SKM-1 (cell line): ENCODE measurements at regions not wholly inside any gene's neighbourhood (a gene's known extent, or its start where the extent isn't known, plus 50 kb on each side); places are given as distances from the start of the nearest gene placed in this dataset.
"Not testable (repeated sequence)": the region's sequence is repeated elsewhere in the genome, so short reads cannot be mapped to it uniquely, and the experiment has no call there.

Experiments used
- DNase-seq: peaks from one replicate; lab custom pipeline; 2025; ENCODE audit not compliant: unreplicated experiment; lab: John Stamatoyannopoulos, UW

DNA sequence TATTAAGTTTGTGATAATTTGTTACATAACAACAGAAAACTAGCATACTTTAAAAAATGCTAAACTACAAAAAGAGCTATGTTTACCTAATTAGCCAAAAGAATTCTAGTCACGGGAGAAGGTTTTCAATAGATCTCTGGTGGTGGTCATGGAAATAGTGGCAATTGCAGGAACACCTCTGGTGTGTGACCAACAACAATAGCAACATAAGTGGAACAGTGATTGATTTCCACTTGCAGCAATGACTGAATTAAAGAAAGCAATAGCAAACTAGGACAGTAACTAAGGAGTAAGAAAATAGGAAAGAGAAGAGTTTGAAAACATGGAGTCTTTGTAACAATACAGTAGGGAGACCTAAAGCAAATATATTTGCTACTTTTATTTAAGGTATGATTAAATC lies 171.3 kb upstream of the ADGRL4 start:
- no peak for DNase-seq

DNA sequence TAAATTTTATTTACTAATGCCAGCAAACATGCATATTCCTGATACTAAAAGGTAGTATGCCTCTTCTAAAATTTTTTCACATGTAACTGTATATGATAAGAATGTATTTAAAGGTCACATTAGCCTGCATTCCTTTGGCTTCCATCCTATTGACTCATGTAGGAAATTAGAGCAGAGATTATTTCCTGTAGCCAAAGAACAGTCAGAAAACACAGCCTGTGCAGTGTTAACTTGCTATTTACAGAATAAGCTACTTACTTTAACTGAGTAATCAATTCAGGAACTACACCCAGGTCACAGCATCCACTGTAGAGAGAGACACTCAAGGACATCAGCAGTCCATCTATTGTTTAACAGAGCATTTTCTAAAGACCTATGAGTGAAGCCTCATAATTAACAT lies 154.5 kb upstream of the ADGRL4 start:
- DNase-seq: no peak

DNA sequence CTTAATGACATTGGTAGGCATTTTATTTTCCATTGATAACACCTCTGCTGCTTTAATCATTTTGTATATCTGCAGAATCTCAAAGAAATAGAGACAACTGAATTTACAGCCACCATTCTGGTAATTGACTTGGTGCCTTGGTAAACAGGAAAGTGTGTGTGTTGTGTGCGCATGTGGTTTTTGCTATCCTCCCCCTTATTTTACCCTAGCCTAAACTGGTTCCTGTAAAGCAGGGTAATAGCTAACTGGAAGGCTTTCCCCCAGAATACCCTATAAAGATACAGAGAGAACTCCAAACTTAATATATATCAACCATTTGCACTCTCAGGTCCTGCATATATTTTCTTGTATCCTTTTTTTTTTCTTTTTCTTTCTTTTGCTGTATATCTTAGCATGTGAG lies 149.5 kb upstream of the ADGRL4 start:
- DNase-seq: no peak

DNA sequence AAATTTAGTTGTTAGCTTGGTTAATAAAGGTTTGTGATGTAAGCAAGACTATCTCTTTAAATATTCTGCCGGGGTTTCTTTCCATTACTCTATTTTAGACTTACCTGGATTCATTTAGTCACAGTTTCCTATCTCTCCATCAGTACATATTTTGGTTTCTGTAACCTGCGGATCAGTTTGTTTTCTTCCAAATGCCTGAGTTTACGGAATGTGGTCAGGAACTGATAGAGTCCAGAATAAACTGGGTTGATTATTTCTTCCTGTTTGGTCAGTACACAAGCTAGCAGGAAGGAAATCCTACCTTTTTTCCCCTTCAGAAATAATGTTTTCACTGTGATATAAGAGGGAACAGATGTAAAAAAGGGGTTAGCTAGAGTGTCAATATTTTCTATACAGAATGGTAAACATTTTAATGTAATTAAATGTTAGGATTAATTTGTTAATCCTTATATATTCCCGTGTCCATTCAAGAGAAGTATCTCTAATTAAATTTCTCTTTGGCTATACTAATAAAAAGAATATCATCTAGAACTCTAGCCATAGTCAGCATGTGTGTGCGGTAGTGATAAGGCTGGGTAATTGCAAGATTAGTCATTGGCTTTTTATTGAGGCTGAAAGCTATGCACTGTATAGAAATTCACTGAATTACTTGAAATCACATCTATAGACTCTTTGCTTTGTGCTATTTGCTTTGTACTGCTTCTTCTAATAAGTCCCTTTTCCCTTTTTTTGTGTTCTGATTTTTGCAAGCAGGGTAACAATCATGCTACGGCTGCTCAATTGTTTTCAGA lies 144.7 kb upstream of the ADGRL4 start:
- DNase-seq: no peak

DNA sequence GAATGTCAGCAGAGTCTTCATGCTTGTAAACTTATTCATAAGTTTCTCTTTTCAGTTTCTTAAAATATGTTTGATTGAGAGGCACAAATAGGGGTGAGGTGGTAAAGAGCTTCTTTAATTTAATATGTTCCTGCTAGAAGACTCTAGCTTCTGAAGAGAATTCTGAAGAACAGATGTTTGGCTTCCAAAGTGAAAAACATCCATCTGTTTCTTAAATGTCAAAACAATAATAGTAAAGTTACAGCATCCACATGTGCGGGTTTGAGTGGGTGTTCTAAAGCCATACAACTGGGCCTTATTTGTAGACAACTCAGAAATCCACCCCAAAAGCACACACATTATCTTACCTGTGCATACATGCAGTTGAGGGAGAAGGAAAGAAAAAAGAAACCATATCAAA lies 144.0 kb upstream of the ADGRL4 start:
- DNase-seq: no peak

DNA sequence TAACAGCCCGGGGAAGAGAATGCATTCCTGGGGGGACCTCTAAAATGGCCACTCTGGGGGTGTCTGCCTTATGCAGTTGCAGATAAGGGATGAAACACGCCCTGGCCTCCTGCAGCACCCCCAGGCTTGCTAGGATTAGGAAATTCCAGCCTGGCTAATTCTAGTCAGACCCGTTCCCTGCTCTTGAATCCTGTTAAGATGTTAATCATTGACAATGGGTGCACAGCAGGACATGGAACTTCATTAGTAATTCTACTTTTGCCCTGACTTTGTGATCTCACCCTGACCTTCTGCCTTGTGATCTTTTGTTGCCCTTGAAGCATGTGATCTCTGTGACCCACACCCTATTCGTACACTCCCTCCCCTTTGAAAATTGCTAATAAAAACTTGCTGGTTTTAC lies 131.7 kb upstream of the ADGRL4 start:
- DNase-seq: not testable (repeated sequence)

DNA sequence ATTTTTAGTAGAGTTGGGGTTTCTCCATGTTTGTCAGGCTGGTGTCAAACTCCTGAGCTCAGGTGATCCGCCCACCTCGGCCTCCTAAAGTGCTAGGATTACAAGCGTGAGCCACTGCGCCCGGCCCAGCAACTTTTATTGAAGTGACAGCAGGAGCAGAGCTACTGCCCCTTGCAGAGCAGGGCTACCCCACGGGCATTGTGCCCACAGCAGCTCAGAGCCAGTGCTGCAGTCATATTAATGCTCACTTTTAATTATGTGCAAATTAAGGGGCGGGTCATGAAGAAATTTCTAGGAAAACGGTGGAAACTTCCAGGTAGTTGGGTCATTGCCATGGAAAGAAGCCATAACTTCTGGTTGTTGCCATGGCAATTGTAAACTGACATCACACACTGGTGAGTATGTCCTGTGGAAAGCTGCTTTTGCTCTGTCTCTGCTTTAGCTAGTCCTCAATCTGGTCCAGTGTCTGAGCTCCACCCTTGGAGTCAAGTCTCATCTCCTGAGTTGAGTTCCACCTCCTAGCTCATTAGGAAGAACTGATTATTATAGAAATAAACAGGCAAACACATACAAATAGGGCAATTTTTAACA lies 127.3 kb upstream of the ADGRL4 start:
- DNase-seq: no peak

DNA sequence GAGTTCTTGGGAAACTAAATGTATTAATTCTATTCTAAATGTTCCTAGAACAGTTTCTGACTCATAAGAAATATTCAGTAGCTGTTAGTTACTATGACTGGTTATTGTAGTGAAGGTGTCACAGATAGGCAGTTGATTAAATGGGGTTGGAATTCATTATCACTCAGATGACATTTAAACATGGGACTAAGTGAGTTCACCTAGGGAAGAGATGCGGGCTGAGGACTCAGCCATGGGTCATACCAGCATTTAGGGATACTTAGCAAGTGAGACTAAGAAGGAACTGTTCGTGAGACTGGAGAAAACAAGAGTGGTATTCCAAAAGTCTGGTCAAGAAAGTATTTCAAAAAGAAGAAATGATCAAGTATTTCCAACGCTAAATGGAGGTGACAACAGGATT lies 125.1 kb upstream of the ADGRL4 start:
- no peak for DNase-seq

DNA sequence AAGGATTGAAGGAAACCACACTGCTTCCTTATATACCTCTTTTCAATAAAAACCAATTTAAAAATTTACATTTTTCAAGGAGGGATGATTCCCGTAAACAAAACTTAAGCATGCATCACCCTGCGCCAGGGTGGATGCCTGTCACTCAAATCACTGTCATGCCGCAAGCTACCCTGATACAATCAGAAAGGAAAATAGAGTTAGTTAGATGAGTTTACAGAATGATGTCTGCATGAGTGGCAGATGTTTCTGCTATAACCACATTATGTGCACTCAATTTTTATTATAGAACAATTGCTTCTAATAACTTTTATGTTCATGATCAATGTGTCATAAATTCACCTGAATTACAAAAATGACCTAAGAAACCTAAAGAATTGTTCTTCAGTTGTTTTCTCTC lies 123.4 kb upstream of the ADGRL4 start:
- DNase-seq: no peak

DNA sequence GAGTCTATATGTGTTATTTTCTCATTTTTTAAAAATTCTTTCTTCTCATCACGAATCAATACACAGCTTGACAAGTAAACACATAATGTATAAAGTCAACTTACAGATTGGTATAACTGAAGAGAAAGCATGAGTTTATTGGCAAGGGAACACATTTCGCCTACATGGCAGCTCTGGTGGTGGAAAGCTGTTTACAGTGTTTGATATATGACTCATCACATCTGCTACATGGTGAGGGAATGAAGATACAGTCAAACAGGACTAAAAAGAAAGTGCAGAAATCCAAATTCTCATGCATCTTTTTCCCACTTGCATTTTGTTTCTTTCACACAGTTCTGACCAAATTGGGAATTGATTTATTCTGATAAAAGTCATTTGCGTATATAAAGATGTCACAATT lies 122.2 kb upstream of the ADGRL4 start:
- DNase-seq: no peak

DNA sequence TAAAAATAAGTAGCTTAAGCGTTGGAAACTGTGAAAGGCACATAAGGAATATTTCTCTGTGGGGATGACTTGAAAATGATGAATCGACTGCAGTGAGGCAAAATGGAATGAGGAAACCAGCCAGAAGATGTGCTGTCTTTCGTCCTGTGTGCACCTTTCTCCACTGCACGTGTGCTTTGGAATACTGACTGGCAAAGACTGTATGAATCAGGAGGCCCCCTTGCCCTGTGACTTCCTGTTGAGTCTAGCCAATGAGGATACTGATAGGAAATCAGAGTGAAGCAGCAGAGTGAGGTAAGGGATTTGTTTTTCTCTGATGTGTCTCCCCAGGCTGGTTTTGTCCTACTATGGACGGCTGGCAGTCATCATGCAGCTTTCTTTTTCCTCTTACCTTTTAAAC lies 118.2 kb upstream of the ADGRL4 start:
- no peak for DNase-seq

DNA sequence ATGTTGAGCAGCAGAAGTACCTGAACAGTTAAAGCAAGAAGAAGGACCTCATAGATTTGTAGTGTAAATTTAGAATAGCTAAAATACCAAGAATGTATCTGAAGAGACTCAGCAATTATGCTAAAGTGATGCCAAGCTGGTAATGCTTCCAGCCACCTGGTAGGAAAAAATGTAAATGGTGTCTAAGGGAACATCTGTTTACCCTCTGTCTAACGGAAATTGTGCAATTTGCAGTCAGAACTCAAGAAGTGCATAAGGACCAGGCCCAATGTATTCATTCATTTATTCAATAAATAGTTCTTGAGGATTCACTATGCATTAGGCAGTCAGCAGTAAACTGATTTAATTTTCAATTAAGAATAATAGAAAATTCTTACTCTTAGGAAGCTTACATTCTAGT lies 116.0 kb upstream of the ADGRL4 start:
- DNase-seq: no peak

DNA sequence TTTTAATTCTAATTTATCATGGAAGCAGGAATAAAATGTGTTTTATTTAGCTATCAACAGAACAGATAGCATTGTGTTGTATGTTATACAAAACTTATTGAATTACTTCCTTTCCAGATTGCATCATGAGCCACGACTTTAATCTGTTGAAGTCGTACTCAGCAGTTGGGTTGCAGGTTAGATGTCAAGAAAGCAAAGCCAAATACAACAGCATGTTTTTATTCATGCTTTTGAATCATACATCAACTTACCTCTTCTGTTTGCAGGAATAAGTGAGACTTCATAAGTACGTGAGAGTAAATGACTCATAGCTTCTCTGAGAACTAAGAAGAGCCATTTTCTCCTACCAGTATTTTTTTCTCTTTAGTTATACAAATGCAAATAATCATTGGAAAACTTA lies 110.8 kb upstream of the ADGRL4 start:
- no peak for DNase-seq

DNA sequence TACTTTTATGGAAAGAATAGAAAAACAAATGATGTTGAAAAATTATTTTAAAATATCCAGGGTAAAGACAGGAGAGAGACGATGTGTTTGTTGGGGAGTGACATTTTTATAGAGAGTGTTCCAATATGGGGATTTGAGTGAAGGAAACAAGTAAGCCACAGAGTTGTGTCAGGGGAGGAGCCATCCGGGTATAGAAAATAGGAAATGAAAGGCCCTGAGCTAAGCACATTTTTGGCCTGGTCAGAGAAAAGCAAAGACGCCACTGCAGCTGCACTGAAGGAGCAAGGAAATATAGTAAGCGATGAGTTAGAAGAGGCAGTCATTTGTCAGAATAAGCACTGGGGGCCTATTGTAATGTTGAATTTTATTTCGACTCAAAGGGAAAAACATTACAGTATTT lies 107.3 kb upstream of the ADGRL4 start:
- no peak for DNase-seq

DNA sequence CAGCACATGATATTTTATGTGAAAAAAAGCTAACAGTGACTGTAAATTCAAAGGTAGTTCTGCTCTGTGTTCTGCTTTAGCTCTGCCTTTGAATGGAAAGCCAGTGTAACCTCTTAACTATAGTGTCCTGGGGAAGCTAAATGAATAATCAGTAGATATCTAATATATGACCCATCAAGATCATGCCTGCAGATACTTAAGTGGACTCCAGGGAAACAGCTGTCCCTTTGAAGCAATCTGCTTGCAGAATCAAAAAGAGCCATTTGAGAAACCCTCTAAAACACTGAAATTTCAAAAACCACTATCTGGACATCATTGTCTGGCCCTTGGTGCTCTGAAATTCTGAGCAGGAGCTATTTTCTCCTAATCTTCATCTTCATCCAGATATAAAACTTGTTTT lies 104.2 kb upstream of the ADGRL4 start:
- no peak for DNase-seq

DNA sequence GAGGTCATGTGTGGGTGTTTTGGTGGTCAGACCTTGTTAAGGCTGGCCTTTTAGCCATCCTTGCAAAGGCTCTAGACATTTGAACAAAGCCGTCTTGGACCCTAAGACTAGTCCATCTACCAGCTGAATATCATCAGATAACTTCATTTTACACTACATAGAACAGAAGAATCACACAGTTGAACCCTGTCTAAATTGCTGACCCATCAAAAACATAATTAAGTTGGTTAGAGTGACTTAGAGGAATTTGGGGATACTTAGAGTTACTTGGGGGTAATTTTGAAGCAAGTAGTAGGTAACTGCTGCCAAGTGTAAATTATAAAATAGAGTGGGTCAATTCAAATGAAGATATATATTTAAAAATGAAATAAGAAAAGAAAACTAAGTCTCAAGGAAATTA lies 102.9 kb upstream of the ADGRL4 start:
- DNase-seq: no peak

DNA sequence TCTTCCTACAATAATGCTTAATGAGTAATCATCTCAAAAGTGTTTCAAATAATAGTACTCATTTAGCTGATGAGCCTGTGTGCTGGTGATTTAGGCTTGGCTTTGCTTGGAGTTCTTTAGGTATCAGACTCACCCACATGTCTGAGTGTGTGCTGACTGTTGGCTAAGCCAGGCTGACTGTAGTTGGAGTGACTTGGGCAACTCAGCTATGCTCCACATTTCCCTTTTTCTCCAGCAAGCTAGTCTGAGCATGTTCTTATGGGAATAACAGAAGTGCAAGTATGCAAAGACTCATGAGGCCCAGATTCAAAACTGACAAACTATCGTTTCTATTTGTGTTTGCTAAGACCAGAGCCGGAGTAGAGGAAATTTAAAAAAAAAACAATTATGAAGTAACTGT lies 99.0 kb upstream of the ADGRL4 start:
- DNase-seq: no peak

DNA sequence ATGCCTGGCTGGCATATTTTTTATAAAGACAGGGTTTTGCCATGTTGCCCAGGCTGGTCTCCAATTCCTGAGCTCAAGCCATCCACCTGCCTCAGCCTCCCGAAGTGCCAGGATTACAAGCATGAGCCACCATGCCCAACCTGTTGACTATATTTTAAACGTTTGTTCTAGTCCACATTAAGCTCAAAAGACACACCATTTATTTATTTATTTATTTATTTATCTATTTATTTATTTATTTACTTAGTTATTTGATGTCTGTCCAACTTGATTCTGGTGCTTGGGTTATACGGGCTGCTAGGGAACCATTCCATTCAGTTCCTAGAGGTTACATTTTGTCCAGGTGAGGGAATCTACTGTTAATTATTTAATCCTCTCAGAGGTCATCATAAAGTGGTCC lies 98.1 kb upstream of the ADGRL4 start:
- no peak for DNase-seq

DNA sequence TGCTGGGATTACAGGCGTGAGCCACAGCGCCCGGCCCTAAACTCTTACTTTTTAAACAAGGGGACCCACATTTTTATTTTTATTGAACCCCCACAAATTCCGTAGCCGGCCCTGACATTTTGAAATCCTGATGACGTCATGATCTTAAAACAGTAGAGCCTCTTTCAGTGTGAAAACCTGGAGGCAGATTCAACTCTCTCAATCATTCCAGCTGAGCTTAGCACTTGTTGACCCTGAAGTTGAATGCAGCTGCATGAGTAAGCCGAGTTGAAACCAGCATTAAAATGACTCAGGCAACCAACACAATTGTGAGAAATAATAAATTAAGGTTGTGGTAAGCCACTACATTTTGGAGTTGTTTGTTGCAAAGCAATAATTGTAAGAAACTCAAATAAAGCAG lies 93.9 kb upstream of the ADGRL4 start:
- no peak for DNase-seq

DNA sequence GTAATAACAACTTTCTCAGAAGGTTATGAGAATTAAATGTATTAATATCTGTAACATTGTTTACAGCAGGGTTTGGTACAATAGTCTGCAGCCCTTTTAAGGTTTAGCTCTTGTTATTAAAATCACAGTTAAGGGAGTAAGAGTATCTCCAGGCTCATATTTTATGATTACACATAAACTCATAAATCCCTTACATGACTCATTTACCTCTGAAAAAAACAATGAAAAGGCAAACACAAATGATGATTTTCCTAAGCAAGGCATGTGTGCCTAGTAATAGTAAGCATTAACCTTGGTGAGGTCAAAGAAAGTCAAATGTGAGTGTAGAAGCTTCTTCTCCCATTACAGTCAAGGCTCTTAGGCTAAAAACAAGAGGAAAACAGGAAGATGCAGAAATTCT lies 84.5 kb upstream of the ADGRL4 start:
- no peak for DNase-seq

DNA sequence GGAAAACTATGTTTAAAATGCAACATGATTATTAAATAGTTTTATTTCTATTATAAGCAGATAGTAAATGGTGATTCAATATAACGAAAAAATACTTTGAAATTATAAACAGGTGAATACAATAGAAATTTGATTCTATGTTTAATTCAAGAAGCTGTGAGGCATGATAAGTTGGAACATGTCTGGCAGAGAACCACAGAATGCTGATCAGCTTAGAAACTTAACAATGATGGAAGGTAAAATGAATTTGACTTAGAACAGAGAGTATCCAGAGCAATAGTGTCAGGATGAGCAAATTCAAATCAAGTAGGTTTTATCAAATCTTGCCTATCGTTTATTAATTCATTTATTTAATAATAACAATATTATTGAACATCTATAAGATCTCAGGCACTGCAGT lies 83.4 kb upstream of the ADGRL4 start:
- no peak for DNase-seq

DNA sequence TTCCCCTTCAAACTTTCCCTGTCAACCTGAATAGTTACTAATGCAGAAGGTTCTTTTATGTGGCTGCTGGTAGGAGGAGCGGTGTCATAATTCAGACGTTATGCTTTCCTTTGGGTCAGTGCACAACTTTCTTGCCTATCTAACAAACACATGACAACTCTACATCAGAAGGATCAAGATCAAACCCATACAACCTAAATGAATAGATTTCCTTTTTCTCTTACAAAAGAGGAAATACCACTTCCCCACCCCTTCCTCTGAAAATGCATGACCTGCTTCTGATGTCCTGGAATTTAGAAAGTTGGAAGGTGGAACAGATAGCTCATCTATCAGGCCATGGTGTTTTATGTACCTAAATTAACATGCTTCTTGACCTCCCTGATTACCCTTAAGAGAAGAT lies 75.7 kb upstream of the ADGRL4 start:
- no peak for DNase-seq

DNA sequence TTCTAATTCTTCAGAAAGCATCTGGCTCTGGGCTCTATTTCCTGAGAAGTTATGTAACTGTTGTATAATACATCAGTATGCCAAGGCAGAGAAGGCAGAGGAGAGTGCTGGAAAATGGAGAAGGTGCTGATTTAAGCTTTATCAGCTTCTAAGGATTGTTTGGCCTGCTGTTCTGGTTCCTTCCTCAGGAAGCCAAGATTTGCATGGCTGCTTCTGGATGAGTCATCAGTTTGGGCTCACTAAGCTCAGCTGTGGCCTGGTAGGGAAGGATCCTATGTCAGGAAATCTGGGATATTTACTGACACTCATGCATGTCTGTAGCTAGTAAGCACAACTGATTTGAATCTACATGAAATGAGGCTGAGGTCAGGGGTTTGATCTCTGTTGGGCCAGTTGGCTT lies 73.2 kb upstream of the ADGRL4 start:
- DNase-seq: no peak
